Ishikawa (cell line): ENCODE measurements at regions not wholly inside any gene's neighbourhood (a gene's known extent, or its start where the extent isn't known, plus 50 kb on each side); places are given as distances from the start of the nearest gene placed in this dataset.

Experiments used
- CEBPB ChIP-seq: IDR thresholded peaks from 2 replicates; pipeline ENCODE4 v1.6.1; 2012
- CREB1 ChIP-seq: IDR thresholded peaks from 2 replicates; pipeline ENCODE4 v1.6.1; 2012; ENCODE audit warnings: low read depth
- EGR1 ChIP-seq: IDR thresholded peaks from 2 replicates; pipeline ENCODE4 v1.6.1; 2012
- EP300 ChIP-seq: IDR thresholded peaks from 2 replicates; pipeline ENCODE4 v1.6.1; 2012; ENCODE audit warnings: borderline replicate concordance
- FOXM1 ChIP-seq: IDR thresholded peaks from 2 replicates; pipeline ENCODE4 v1.6.1; 2012; ENCODE audit warnings: low read depth, borderline replicate concordance
- NFIC ChIP-seq: IDR thresholded peaks from 2 replicates; pipeline ENCODE4 v1.6.1; 2012
- RAD21 ChIP-seq: IDR thresholded peaks from 2 replicates; pipeline ENCODE4 v1.6.1; 2012; ENCODE audit warnings: low read depth
- TAF1 ChIP-seq: IDR thresholded peaks from 2 replicates; pipeline ENCODE4 v1.6.1; 2012; ENCODE audit warnings: low read depth, mild to moderate bottlenecking
- TCF12 ChIP-seq: IDR thresholded peaks from 2 replicates; pipeline ENCODE4 v1.6.1; 2012; ENCODE audit warnings: low read depth
- TEAD4 ChIP-seq: IDR thresholded peaks from 2 replicates; pipeline ENCODE4 v1.6.1; 2012
- YY1 ChIP-seq: IDR thresholded peaks from 2 replicates; pipeline ENCODE4 v1.6.1; 2012; ENCODE audit warnings: low read depth
- ZBTB7A ChIP-seq: IDR thresholded peaks from 2 replicates; pipeline ENCODE4 v1.6.1; 2012; ENCODE audit warnings: low read depth
- TF ChIP-seq, protein P1 (sequence below): IDR thresholded peaks from 2 replicates; pipeline ENCODE4 v1.6.1; 2012; ENCODE audit warnings: low read depth, mild to moderate bottlenecking
- TF ChIP-seq, protein P2 (sequence below): IDR thresholded peaks from 2 replicates; pipeline ENCODE4 v1.6.1; 2012
- TF ChIP-seq, protein P3 (sequence below): IDR thresholded peaks from 2 replicates; pipeline ENCODE4 v1.6.1; 2012

DNA sequence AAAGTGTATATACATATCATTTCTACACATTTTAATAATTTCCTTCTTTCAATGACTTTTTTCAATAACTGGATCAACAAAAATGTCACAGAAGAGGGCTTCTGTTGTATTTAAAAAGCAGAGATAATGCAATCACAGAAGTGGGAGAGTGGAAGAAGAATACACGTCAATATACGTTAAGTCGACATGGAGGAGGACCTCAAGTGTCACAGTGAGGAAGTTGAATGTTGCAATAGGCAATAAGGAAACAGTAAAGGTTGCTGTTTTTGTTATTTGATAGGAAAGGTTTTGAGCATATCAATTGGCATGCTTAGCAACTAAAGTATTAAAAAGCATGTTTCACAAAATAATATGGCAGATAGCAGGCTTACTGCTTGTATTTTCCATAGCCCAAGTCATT is 184.0 kb upstream of the NR4A3 start:
- TF ChIP-seq CREB1 (no peak), TCF12 (no peak), FOXM1 (no peak), ZBTB7A (no peak), NFIC (no peak), EP300 (no peak), EGR1 (no peak), RAD21 (no peak), YY1 (no peak), CEBPB (no peak), TAF1 (no peak), TEAD4 (no peak)
- TF ChIP-seq, protein P1, sequence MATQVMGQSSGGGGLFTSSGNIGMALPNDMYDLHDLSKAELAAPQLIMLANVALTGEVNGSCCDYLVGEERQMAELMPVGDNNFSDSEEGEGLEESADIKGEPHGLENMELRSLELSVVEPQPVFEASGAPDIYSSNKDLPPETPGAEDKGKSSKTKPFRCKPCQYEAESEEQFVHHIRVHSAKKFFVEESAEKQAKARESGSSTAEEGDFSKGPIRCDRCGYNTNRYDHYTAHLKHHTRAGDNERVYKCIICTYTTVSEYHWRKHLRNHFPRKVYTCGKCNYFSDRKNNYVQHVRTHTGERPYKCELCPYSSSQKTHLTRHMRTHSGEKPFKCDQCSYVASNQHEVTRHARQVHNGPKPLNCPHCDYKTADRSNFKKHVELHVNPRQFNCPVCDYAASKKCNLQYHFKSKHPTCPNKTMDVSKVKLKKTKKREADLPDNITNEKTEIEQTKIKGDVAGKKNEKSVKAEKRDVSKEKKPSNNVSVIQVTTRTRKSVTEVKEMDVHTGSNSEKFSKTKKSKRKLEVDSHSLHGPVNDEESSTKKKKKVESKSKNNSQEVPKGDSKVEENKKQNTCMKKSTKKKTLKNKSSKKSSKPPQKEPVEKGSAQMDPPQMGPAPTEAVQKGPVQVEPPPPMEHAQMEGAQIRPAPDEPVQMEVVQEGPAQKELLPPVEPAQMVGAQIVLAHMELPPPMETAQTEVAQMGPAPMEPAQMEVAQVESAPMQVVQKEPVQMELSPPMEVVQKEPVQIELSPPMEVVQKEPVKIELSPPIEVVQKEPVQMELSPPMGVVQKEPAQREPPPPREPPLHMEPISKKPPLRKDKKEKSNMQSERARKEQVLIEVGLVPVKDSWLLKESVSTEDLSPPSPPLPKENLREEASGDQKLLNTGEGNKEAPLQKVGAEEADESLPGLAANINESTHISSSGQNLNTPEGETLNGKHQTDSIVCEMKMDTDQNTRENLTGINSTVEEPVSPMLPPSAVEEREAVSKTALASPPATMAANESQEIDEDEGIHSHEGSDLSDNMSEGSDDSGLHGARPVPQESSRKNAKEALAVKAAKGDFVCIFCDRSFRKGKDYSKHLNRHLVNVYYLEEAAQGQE, result no peak
- TF ChIP-seq, protein P2, sequence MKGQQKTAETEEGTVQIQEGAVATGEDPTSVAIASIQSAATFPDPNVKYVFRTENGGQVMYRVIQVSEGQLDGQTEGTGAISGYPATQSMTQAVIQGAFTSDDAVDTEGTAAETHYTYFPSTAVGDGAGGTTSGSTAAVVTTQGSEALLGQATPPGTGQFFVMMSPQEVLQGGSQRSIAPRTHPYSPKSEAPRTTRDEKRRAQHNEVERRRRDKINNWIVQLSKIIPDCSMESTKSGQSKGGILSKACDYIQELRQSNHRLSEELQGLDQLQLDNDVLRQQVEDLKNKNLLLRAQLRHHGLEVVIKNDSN, result no peak
- TF ChIP-seq, protein P3, sequence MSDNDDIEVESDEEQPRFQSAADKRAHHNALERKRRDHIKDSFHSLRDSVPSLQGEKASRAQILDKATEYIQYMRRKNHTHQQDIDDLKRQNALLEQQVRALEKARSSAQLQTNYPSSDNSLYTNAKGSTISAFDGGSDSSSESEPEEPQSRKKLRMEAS, result no peak

DNA sequence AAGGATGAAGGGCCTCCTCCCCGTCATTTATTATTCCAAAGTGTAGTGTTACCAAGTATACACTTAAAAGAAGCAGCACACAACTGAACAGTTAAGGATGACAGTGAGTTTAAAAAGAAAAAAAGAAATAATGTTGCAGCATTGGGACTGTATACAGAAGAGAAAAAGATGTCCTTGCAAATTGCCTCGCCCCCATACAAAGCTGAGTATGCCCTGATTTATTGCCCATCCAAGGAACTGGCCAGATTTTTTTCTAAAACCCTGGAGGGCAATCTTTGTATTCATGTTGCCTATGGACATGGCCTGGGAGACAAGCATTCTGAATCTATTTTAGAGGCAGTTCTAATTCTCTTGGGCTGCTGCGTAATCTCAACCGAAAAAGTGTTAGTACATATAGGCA is 182.7 kb upstream of the NR4A3 start:
- TF ChIP-seq ZBTB7A (no peak), TAF1 (no peak), NFIC (no peak), TCF12 (no peak), FOXM1 (no peak), CEBPB (no peak), YY1 (no peak), CREB1 (no peak), TEAD4 (no peak), RAD21 (no peak), EP300 (no peak), EGR1 (no peak)
- TF ChIP-seq, protein P2, result no peak
- TF ChIP-seq, protein P3, result no peak
- TF ChIP-seq, protein P1, result no peak

DNA sequence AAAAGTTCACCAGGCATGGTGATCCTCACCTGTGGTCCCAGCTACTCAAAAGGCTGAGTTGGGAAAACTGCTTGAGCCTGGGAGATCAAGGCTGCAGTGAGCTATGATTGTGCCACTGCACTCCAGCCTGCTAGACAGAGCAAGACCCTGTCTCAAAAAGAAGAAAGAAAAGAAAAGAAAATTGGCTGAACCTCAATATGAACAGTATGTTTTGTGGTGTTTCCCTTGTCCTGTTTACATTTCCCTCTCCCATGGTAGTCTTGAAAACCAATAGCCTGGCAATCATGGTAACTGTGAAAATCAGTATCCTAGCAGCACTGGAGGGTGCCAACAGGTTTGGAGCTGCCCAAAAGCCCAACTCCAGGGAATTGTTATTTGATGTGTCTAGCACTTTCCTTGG is 174.1 kb upstream of the NR4A3 start:
- TF ChIP-seq TEAD4 (no peak), ZBTB7A (no peak), NFIC (no peak), TCF12 (no peak), FOXM1 (no peak), YY1 (no peak)
- TF ChIP-seq, protein P2, result no peak

DNA sequence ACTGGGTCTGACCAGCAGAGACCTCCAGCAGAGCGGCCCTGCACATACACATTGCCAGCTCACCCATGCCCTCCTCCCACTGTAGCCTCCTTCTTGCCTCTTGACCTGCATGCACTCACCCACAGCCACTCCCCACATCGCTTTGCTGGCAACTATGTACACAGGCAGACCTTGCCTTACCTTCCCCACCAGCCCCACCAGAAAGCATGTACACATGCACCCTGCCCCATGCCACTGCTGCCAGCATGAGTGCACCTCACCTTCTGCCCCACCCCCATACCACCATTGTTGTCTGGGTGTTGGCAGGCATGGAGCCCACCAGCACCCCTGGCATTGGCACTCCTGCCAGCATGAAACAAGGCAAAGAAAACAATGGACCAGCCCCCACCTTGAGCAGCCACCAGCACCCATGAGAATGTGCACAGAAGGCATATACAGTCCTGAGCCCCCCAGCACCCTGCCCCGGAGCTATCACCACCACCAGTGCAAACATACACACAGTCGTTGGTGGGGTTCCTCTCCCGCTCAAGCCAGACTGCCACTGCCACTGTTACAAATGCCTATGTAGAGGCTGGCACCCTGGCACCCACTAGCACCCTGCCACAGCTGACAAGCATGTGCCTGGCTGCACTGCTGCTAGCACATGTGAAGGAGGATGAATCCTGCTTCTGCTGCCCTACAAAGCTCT is 171.4 kb upstream of the NR4A3 start:
- no peak for TF ChIP-seq CREB1
- TF ChIP-seq, protein P3, result no peak
- TF ChIP-seq, protein P1, result no peak
- TF ChIP-seq FOXM1, result no peak
- TF ChIP-seq RAD21, result no peak
- TF ChIP-seq, protein P2, result no peak
- no peak for TF ChIP-seq ZBTB7A
- no peak for TF ChIP-seq TEAD4
- TF ChIP-seq YY1, result no peak
- TF ChIP-seq CEBPB, result no peak
- TF ChIP-seq TCF12, result no peak
- TF ChIP-seq EP300, result no peak
- no peak for TF ChIP-seq NFIC
- TF ChIP-seq EGR1, result no peak
- no peak for TF ChIP-seq TAF1
